CD4-positive, alpha-beta T cell treated with Interleukin-12 subunit alpha and Interleukin-12 subunit beta, for 1 hour (primary cell): ENCODE measurements at regions not wholly inside any gene's neighbourhood (a gene's known extent, or its start where the extent isn't known, plus 50 kb on each side); places are given as distances from the start of the nearest gene placed in this dataset.

Experiments used
- DNase-seq: peaks from one replicate; pipeline ENCODE4 v3.0.0-alpha.2; 2020

- no peak for DNase-seq
Measured at GRCh38 chr3:117695871-117696645, 986.5 kb downstream of the TUSC7 start.

DNA sequence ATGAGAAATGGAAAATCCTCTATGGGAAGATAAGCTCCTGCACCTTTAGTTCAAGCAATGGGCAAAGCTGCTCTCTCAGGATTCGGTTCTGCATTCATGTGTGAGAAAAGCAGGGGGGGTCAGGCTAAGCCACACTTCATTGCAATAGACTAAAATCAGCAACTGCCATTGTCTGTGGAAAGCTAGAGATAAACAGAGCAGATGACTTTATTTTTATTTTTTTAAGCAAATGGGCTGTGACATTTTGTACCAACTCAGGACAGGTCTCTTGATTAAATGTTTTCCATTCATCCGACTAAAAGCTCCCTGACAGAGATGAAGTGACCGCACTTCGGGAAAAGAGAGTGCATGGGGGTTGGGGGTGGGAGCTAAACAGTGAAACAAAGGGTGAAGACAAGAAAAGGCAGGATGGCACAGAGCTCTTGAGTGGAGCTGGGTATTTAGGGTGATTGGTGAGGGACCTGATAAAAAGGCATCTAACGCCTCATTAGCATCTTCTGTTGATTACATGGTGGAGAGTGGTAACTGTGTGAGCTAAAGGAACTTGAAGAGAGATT, 987.4 kb downstream of the TUSC7 start:
- no peak for DNase-seq

GRCh38 chr3:117699058-117699457, 989.5 kb downstream of the TUSC7 start:
- no peak for DNase-seq

DNA sequence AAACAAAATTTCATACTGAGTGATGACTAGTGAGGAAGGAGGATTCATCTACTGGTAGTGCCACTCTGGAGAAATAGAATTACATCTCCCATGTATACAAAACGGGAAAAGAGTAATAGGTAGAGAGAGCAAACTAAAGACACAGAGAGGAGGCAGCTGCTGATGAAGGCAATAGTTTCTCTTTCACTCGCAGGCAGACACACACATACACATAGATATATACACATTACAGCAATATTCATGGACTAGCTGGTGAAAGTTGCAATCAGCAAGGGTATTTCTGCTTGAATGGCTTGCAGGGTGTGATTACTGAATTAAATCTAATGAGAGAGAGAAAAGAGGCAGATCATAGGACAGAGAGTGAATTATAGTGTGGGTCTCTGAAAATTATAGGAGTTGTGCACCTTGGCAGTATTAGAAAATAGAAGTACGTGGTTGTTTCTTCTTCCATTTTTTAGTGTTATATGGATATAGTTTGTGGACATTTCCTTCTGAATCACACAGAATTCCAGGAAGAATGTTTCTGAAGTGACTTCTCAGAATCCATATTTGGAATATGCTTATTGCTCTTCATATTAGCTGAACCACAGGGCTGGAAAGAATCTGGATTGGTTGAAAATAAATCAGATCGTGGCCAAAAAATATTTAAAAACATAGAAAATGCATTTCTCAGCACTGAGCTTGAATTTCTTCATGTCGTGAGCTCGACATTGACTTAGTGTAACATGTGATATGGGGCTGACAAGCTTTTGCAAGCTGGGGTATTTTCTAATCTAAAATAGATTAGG, 991.2 kb downstream of the TUSC7 start:
- DNase-seq = no peak

- no peak for DNase-seq
Measured at GRCh38 chr3:117705011-117705410, 995.4 kb downstream of the TUSC7 start.

DNA sequence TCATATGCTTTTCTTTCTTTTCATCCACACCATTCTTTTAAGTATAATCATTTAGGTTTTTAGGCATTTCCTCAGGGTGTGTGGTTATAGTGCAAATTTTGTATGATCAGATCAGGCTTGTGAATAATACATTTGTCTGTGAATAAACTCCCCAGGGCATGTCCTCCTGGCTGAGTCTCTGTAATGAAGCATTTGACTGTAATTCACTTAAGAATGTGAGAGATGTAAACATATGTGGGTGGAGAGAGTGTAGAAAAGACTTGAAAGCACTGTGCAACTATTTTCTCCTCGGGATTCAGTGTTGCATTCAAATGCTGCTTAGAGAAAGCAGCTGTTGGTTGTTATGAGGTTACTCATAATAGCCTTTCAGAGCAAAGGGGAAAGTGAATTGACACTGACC, 996.5 kb downstream of the TUSC7 start:
- no peak for DNase-seq

DNA sequence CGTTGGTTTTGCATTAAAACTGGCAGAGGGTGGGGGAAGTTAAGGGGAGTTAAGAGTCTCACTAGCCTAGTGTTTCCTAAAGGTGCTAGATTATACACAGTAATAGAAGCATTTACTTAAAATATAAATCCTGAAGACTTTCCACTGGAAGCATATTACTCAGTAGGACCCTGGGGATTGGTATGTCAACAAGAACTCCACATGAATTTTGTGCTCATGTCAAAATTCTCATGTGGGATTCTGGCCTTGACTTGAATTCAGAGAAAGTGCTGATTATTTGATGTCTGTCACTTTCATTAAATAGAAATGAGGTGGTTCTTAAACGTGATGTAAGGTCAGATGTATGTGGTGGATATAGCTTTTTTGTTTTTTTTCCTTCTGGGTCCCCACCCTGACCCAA, 997.2 kb downstream of the TUSC7 start:
- no peak for DNase-seq

- DNase-seq = no peak
Measured at GRCh38 chr3:117708601-117709000, 999.0 kb downstream of the TUSC7 start.

DNA sequence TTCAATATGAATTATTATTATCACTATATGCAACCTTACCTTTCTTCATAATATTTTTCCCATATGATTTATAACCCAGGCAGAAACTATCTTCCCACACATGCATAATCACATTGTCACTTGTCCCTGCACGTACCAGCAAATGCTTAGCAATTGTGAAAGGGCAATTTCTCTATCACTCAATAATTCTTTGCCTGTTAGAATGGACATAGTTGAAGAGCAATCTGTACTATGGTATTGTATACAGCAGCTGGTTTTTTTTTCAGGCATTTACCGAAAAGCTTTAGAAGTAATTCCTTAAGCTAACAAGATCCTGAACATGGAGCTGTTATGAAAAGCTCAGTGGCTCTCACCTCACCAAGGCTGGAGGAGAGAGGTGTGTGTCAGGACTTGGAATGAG, 999.5 kb downstream of the TUSC7 start:
- no peak for DNase-seq

- DNase-seq = no peak
Measured at GRCh38 chr3:117710501-117710900, 1000.9 kb downstream of the TUSC7 start.

DNA sequence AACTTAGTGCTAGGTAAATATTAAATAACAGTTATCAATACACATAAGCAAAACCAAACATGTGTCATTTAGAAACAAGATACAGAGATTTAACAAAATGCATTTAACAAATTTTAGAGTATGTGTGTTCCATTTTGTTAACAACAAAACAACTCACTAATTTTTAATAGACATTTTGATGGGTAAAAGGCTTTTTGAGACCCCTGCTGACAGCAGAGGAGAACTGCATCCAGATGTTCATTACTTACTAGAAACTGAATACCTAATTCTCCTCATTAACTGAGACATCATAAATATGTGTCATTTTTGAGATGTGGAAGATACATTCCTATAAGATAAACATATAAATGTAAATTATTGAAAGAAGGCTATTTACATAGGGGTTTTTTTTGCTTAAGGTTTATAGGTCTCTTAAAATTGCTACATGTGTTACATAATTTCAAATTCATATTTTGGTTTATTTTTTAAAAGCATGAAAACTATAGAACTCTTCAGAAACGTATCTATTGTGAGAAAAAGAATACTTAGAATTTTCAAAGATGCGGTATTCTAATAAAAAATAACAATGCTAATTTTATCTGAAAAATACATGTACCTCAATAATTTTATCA, 1009.8 kb downstream of the TUSC7 start:
- DNase-seq = peak; percentile 1

- DNase-seq = no peak
Measured at GRCh38 chr3:117721866-117722265, 1012.3 kb downstream of the TUSC7 start.

DNA sequence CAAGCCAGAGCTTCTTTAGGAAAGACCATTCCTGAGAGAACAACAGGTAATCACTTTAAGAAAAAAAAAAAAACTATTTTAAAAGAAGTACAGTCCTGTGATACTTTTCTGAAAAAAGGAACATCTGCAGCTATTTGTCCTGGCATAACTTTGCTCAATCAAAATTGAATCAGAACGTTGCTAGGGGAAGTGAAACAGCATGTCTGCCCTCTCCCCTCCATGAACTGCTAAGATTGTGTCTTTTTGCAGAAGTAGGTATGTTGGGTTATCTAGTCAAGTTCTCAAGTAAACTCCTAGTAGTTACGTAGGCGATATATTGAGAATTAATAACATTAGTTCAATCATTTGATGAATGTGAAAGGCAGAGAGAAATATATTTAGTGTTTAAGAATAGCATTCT, 1013.3 kb downstream of the TUSC7 start:
- DNase-seq = peak; percentile 6

GRCh38 chr3:117723825-117724224, 1014.2 kb downstream of the TUSC7 start:
- no peak for DNase-seq

DNA sequence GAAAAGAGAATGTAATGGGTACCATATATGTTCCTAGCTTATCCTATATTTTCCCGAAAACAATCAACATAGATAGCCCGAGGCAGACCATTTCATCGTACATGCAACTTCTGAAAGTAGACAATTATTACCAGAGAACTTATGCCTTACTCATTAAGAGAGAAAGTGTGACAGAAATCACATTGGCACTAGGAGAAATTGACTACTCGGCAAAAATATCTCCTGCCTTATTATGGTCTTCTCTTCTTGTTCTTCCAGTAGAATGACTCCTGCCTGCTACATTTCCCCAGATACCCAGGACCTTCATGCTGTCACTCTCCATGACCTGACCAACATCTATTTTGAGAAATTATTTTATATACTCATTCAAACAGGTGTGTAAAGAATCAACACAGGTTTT, 1015.7 kb downstream of the TUSC7 start:
- no peak for DNase-seq

- no peak for DNase-seq
Measured at GRCh38 chr3:117726776-117727175, 1017.2 kb downstream of the TUSC7 start.

- no peak for DNase-seq
Measured at GRCh38 chr3:117728226-117728625, 1018.6 kb downstream of the TUSC7 start.

GRCh38 chr3:117734496-117734895, 1024.9 kb downstream of the TUSC7 start:
- DNase-seq = no peak

DNA sequence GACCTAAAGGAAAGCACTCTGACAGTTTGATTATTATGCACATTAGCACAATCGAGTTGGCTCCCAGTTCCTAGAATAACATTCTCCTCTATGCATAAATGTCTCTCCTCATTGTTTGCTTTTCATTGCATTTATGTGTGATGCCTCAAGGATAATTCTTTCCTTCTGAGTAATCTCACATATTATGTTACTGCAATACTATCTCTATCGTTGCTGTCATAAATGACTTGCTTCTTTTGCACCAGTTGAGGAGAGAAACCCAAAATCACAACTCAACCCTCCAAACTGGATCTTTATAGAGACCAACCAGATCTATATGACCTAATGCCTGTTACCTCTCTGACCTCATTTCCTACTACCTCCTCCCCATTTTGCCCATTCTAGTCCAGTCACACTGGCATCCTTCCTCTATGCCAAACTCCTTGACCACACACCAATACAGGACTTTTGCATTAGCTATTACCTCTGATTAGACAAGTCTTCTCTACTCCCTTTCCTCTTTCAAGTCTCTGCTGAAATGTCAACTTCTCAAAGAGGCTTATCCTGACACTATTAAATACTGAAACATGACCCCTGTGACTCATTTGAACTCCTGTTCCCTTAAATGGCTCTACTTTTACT, 1026.0 kb downstream of the TUSC7 start:
- DNase-seq = no peak

DNA sequence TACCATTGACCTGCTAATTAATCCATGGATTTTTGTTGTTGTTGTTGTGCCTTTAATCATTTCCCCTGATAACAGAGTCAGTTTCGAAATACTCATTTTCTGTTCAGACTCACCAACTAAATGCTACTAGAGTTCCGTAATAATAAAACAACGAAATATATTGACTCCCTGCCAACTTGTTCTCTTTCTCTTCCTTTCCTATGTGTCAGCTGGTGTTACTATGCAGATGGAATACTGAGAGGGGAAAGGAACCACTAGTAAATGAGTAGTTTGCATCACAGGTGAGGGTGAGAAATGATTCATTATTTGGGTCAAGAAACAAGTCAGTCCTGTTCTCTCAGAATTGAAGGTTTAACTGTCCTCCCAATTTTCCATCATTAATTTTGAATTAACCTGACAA, 1027.3 kb downstream of the TUSC7 start:
- DNase-seq = no peak

DNA sequence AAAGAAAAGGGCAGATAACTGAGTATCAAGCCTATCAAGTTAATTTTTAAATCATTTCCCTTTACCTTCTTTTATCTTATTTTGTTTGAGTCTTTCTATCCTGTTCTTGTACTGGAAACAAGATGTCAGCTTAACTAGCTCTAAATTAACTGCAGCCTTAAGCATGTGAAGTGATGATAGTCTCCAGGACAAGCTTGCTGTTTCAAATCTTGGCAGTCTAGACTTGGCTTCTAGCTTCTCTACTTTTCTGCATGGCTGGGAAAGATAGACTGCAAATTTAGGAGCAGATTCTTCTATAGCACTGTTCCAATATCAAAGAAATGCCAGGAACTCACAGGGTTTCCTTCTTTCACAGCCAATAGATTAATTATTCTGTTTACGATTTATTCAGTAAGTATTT, 1034.4 kb downstream of the TUSC7 start:
- no peak for DNase-seq

- DNase-seq = no peak
Measured at GRCh38 chr3:117744935-117745334, 1035.4 kb downstream of the TUSC7 start.

GRCh38 chr3:117745516-117745915, 1035.9 kb downstream of the TUSC7 start:
- DNase-seq = no peak
